HCT116 (cell line): ENCODE measurements at regions not wholly inside any gene's neighbourhood (a gene's known extent, or its start where the extent isn't known, plus 50 kb on each side); places are given as distances from the start of the nearest gene placed in this dataset.

ENCODE experiments used
- POLR2AphosphoS5 ChIP-seq: IDR thresholded peaks from 2 replicates; pipeline ENCODE4 v1.6.1; 2011; ENCODE audit warnings: mild to moderate bottlenecking, low read depth, low read length, moderate library complexity
- RAD21 ChIP-seq: IDR thresholded peaks from 2 replicates; pipeline ENCODE4 v1.6.1; 2012; ENCODE audit warnings: low read depth, mild to moderate bottlenecking
- SIN3A ChIP-seq: IDR thresholded peaks from 2 replicates; pipeline ENCODE4 v1.6.1; 2012; ENCODE audit warnings: low read depth
- ZNF274 ChIP-seq: fragments of 200-500 bp; sonication (Bioruptor generic); IDR thresholded peaks from 2 replicates; pipeline ENCODE4 v1.6.1; 2014; ENCODE audit warnings: mild to moderate bottlenecking, low read depth, low read length, inconsistent platforms
- TF ChIP-seq, protein P1 (sequence below), 3 experiments: fragments of 200-600 bp in 1 of 3; sonication (generic) in 1 of 3; IDR thresholded peaks in 2 of 3; conservative IDR thresholded peaks in 1 of 3; 2 replicates each; pipeline ENCODE4 v1.5.1; 2012 to 2017; ENCODE audit warnings: low read depth in 2 of 3, low read length in 2 of 3, antibody characterized with exemption in 1 of 3, borderline replicate concordance in 1 of 3, control low read depth in 1 of 3, mild to moderate bottlenecking in 1 of 3, mixed read lengths in 1 of 3, mixed run types in 1 of 3, moderate library complexity in 1 of 3; ENCODE audit not compliant: insufficient read depth in 1 of 3
- TF ChIP-seq, protein P2 (sequence below): IDR thresholded peaks from 2 replicates; pipeline ENCODE4 v1.6.1; 2012

DNA sequence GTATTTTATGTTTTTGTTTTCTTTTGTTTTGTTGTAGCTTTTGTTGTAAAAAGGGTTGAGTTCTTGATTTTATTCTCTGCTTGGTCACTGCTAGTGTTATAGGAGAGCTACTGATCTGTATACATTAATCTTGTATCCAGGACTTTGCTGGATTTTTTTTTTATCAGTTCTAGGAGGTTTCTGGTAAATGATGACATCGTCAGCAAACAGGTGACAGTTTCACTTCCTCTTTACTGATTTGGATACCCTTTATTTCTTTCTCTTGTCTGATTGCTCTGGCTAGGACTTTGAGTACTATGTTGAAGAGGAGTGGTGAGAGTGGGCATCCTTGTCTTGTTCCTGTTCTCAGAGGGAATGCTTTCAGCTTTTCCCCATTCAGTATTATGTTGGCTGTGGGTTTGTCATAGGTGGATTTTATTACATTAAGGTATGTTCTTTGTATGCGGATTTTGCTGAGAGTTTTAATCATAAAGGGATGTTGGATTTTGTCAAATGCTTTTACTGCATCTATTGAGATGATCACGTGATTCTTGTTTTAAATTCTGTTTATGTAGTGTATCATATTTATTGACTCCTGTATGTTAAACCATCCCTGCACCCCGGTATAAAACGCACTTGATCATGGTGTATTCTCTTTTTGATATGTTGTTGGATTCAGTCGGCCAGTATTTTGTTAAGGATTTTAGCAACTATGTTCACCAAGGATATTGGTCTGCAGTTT, 905.7 kb downstream of the LTN1 start:
- no peak for TF ChIP-seq ZNF274
- TF ChIP-seq, protein P1, sequence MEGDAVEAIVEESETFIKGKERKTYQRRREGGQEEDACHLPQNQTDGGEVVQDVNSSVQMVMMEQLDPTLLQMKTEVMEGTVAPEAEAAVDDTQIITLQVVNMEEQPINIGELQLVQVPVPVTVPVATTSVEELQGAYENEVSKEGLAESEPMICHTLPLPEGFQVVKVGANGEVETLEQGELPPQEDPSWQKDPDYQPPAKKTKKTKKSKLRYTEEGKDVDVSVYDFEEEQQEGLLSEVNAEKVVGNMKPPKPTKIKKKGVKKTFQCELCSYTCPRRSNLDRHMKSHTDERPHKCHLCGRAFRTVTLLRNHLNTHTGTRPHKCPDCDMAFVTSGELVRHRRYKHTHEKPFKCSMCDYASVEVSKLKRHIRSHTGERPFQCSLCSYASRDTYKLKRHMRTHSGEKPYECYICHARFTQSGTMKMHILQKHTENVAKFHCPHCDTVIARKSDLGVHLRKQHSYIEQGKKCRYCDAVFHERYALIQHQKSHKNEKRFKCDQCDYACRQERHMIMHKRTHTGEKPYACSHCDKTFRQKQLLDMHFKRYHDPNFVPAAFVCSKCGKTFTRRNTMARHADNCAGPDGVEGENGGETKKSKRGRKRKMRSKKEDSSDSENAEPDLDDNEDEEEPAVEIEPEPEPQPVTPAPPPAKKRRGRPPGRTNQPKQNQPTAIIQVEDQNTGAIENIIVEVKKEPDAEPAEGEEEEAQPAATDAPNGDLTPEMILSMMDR (IDR thresholded peaks at IDR 0.05 in 2 of 3, conservative IDR thresholded peaks at IDR 0.05 in 1 of 3; ENCODE audit: borderline replicate concordance in 1 of 3, insufficient read depth in 1 of 3, low read depth in 2 of 3, low read length in 2 of 3), result no peak
- no peak for TF ChIP-seq POLR2AphosphoS5
- TF ChIP-seq RAD21, result no peak
- TF ChIP-seq, protein P2, sequence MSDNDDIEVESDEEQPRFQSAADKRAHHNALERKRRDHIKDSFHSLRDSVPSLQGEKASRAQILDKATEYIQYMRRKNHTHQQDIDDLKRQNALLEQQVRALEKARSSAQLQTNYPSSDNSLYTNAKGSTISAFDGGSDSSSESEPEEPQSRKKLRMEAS, result no peak
- TF ChIP-seq SIN3A, result no peak
